ENCODE measurements at regions not wholly inside any gene's neighbourhood (a gene's known extent, or its start where the extent isn't known, plus 50 kb on each side); places are given as distances from the start of the nearest gene placed in this dataset.

DNA sequence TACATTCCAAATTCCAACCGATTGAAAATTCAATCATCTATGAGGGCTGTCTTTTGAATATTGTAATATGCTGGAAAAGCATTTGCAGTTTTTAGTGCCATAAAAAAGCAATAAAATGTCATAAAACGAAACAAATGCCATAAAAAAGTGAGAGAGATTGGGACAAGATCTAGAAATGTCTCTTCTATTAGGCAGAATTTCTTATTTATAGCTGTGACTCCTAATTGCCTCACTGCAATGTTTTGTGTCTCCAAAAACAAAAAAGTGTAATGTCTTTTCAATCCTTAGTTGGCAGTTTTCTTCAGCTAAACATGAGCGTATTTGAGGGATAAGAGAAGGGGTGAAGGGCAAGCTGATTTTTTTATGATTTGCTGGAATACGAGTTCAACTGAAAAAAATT, 153.9 kb downstream of the NAF1 start:
- TF ChIP-seq, protein P1, sequence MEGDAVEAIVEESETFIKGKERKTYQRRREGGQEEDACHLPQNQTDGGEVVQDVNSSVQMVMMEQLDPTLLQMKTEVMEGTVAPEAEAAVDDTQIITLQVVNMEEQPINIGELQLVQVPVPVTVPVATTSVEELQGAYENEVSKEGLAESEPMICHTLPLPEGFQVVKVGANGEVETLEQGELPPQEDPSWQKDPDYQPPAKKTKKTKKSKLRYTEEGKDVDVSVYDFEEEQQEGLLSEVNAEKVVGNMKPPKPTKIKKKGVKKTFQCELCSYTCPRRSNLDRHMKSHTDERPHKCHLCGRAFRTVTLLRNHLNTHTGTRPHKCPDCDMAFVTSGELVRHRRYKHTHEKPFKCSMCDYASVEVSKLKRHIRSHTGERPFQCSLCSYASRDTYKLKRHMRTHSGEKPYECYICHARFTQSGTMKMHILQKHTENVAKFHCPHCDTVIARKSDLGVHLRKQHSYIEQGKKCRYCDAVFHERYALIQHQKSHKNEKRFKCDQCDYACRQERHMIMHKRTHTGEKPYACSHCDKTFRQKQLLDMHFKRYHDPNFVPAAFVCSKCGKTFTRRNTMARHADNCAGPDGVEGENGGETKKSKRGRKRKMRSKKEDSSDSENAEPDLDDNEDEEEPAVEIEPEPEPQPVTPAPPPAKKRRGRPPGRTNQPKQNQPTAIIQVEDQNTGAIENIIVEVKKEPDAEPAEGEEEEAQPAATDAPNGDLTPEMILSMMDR (IDR thresholded peaks at IDR 0.05): no peak

DNA sequence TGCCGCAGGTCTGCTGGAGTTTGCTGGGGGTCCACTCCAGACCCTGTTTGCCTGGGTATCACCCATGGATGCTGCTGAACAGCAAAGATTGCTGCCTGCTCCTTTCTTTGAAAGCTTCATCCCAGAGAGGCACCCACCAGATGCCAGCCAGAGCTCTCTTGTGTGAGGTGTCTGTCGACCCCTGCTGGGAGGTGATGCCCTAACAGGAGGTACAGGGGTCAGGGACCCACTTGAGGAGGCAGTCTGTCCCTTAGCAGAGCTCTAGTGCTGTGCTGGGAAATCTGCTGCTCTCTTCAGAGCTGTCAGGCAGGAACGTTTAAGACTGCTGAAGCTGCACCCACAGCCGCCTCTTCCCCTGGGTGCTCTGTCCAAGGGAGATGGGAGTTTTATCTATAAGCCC, 162.7 kb downstream of the NAF1 start:
- TF ChIP-seq, protein P1 (IDR thresholded peaks at IDR 0.05): no peak

DNA sequence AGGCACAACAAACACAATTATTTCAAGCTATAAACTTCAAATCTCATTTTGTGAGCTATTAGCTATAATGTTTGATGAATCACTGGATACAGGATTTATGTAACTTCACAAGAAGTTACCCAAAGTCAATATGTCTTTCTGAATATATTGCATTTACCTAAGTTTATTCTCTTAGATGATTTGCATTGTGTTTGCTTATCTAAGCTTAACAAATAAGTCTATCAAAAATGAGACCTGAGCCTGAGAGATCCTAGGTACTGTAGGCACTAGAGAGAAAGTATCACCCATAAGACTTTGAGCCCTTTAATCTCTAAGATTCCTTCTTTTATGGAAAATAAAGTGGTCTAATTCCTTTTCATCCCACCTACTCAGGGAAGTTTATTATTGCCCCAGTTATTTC, 178.2 kb downstream of the NAF1 start:
- TF ChIP-seq, protein P1 (IDR thresholded peaks at IDR 0.05): no peak

DNA sequence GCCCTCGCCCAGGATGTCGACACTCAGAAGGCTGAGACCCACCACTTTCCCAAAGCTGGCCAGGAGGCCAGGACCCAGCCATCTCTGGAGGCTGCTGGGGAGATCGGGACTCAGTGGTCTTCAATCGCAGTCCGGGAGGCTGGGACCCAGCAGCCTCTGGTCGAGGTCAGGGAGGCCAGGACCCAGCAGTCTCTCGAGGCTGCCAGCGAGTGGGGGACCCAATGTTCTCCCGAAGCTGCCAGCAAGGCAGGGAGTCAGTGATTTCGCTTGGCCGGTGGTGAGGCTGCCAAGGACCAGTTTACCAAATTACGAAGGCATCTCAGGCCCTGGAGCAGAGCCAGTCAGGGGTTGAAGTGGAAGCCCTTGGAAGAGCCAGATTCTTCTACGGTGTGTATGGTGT, 181.6 kb downstream of the NAF1 start:
- TF ChIP-seq, protein P1 (IDR thresholded peaks at IDR 0.05): no peak

DNA sequence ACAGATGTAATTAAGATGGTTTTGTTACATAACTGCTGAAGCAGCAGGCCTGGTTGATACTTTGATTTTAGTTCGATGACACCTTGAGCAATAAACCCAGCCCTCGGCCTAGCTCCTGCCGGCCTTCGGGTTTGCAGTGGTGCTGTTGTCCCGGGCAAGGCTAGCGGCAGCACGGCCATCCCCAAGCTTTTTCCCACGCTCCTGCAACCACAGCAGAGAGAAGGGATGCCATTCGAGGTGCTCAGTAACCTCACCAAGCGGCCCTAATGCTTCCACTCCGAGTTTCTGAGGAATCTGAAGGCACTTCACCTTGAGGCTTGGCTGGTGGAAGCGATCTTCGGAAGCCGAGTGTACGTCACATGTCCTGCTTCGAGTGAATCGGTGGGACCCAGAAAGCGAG, 182.1 kb downstream of the NAF1 start:
- TF ChIP-seq, protein P1 (IDR thresholded peaks at IDR 0.05): no peak

DNA sequence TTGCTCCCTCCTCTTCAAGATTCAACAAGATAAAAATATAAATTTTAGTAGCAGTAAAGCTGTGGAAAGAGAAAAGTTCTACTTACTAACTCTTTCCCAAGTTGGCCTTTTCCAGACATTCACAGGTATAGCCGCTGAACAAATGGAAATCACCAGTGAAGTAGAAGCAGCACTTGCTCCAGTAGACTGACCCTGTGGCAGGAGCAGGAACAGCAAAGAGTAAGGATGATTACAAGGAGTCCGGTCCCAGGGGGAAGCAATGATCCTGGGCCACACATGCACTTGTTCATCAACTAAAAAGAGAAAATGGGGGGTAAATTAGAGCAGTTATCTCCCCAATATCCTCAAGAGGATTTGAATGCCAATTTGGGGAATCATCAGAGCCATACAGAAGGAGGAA, 184.9 kb downstream of the NAF1 start:
- TF ChIP-seq, protein P1 (IDR thresholded peaks at IDR 0.05): no peak

DNA sequence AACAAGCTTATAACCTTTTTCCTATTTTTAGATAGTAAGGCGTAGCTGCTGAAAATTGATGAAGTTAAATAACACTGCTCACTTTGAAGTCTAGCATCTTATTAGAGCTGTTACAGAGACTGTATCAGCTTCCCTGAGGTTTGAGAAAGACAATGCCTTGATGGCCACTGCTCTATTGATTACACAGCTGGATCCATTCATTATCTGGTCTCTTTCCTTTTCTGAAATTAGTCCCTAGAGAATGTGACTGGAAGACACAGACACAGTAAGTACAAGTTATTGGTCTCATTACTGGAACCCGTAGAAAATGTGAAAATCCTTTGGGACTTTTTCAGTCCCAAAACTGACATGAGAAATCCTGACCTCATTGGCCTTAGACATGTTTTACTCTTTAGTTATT, 188.3 kb downstream of the NAF1 start:
- TF ChIP-seq, protein P1 (IDR thresholded peaks at IDR 0.05): no peak

DNA sequence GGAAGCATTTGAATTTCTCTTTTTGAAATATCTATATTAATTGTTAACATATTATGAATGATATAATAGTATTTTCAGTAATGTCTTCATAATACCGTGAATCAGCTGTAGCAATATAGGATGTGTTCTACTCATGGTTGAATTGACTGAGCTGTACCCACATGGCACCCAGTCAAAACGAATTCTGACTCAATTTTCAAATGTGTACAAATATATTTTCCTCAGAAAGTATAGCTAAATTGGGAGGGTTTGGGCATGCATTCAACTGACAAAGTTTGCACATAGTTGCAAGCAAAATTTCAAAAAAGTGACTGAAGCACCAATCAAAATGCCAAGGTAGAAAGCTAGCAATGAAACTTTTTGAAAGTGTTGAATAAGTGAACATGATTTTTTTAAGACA, 188.9 kb downstream of the NAF1 start:
- TF ChIP-seq, protein P1 (IDR thresholded peaks at IDR 0.05): no peak

Data from LNCAP (cell line).